ENCODE measurements at regions not wholly inside any gene's neighbourhood (a gene's known extent, or its start where the extent isn't known, plus 50 kb on each side); places are given as distances from the start of the nearest gene placed in this dataset.

DNA sequence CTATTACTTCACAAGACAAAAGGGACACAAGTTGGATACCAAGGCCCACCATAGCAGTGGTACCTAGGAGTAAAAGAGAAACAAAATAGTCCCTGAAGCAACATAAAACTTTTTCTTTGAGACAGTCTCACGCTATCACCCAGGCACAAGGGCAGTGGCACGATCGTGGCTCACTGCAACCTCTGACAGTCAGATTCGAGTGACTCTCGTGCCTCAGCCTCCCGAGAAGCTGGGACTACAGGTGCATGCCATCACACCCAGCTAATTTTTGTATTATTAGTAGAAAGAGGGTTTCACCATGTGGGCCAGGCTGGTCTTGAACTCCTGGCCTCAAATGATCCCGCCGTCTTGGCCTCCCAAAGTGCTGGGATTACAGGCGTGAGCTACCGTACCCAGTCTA lies 59.0 kb upstream of the KCNMA1 start:
- Histone ChIP-seq H3K27me3 (replicated peaks; ENCODE audit: insufficient read depth) (no peaks in the 10 kb centered on the region), H3K36me3 (no peaks in the 10 kb centered on the region), H3K4me3 (no peak overlapping the region), H3K9me3 (no peaks in the 10 kb centered on the region), H3K4me1 (ENCODE audit: control insufficient read depth in 1 of 2, low read depth in 2 of 2) (no peaks in the 10 kb centered on the region), H3K27ac (no peak overlapping the region)
- DNase-seq (ENCODE audit: low spot score), result no peak
- no peak for ATAC-seq (ENCODE audit: insufficient number of reproducible peaks, low FRiP score, low read depth)
- no peak for TF ChIP-seq CTCF (IDR thresholded peaks at IDR 0.05)

- Histone ChIP-seq H3K27ac (no peak overlapping the region), H3K4me3 (no peak overlapping the region), H3K36me3 (no peaks in the 10 kb centered on the region), H3K27me3 (replicated peaks; ENCODE audit: insufficient read depth) (no peaks in the 10 kb centered on the region), H3K4me1 (ENCODE audit: control insufficient read depth in 1 of 2, low read depth in 2 of 2) (no peaks in the 10 kb centered on the region), H3K9me3 (no peaks in the 10 kb centered on the region)
- no peak for TF ChIP-seq CTCF (IDR thresholded peaks at IDR 0.05)
- ATAC-seq (ENCODE audit: insufficient number of reproducible peaks, low FRiP score, low read depth) (no peak), DNase-seq (ENCODE audit: low spot score) (no peak)
Observed at GRCh38 chr10:77695186-77695585, 57.6 kb upstream of the KCNMA1 start.

GRCh38 chr10:77692782-77693181 lies 55.2 kb upstream of the KCNMA1 start:
- Histone ChIP-seq H3K9me3 (no peaks in the 10 kb centered on the region), H3K4me3 (no peak overlapping the region), H3K27ac (no peak overlapping the region), H3K27me3 (replicated peaks; ENCODE audit: insufficient read depth) (no peaks in the 10 kb centered on the region), H3K36me3 (no peaks in the 10 kb centered on the region), H3K4me1 (ENCODE audit: control insufficient read depth in 1 of 2, low read depth in 2 of 2) (no peaks in the 10 kb centered on the region)
- ATAC-seq (ENCODE audit: insufficient number of reproducible peaks, low FRiP score, low read depth), result no peak
- no peak for TF ChIP-seq CTCF (IDR thresholded peaks at IDR 0.05)
- no peak for DNase-seq (ENCODE audit: low spot score)

DNA sequence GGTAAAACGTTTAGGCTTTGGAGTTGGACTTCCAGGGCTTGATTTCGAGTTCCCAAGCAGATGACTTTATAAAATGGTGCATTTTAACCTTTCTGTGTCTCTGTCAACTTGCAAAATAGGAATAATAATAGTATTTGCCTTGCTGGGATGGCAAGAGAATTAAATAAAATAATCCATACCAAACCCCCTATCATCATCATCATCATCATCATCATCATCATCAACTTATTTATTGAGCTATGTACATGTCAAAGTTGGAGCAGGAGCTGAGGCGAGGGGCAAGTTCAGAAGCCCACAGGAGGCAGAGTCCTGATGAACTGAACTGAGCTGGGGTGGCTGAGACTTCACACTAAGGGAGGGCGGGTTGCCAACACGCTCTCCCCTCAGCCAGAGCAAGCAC lies 51.7 kb upstream of the KCNMA1 start:
- ATAC-seq (ENCODE audit: insufficient number of reproducible peaks, low FRiP score, low read depth), result no peak
- no peak overlapping the region for H3K27ac ChIP-seq

GRCh38 chr10:77687621-77688020 lies 50.0 kb upstream of the KCNMA1 start:
- H3K9me3 ChIP-seq, result no peaks in the 10 kb centered on the region
- H3K27me3 ChIP-seq (replicated peaks; ENCODE audit: insufficient read depth), result no peaks in the 10 kb centered on the region
- no peak for TF ChIP-seq CTCF (IDR thresholded peaks at IDR 0.05)
- H3K36me3 ChIP-seq, result no peaks in the 10 kb centered on the region
- ATAC-seq (ENCODE audit: insufficient number of reproducible peaks, low FRiP score, low read depth) (no peak), DNase-seq (ENCODE audit: low spot score) (no peak)
- H3K27ac ChIP-seq, result no peak overlapping the region
- H3K4me1 ChIP-seq (ENCODE audit: control insufficient read depth in 1 of 2, low read depth in 2 of 2), result no peaks in the 10 kb centered on the region
- H3K4me3 ChIP-seq, result no peak overlapping the region

More for the DNA sequence above, 51.7 kb upstream of the KCNMA1 start:
- DNase-seq (ENCODE audit: low spot score), result no peak
- no peaks in the 10 kb centered on the region for H3K27me3 ChIP-seq (replicated peaks; ENCODE audit: insufficient read depth)
- no peaks in the 10 kb centered on the region for H3K4me1 ChIP-seq (ENCODE audit: control insufficient read depth in 1 of 2, low read depth in 2 of 2)
- no peak overlapping the region for H3K4me3 ChIP-seq
- no peaks in the 10 kb centered on the region for H3K36me3 ChIP-seq
- TF ChIP-seq CTCF (IDR thresholded peaks at IDR 0.05), result no peak
- H3K9me3 ChIP-seq, result no peaks in the 10 kb centered on the region

Data from thoracic aorta (tissue), 2 donors.